AG04450 (cell line): ENCODE measurements at regions not wholly inside any gene's neighbourhood (a gene's known extent, or its start where the extent isn't known, plus 50 kb on each side); places are given as distances from the start of the nearest gene placed in this dataset.

Source experiments
- CTCF ChIA-PET: fragments of 300-600, 350-600 bp; formaldehyde crosslinking; extraction: SDS; loops from one replicate; lab custom pipeline; 2022; ENCODE audit warnings: antibody characterized with exemption, inconsistent platforms; lab: Charles Lee
- POLR2A ChIA-PET: fragments of 350-600 bp; formaldehyde crosslinking; extraction: SDS; loops from one replicate; lab custom pipeline; 2021; ENCODE audit warnings: antibody characterized with exemption, inconsistent platforms; lab: Yijun Ruan, JAX
- DNase-seq: peaks from one replicate; pipeline ENCODE4 v3.0.0-alpha.2; 2011; ENCODE audit warnings: low read depth, low spot score
- H3K27ac ChIP-seq: one replicate; pipeline ENCODE4 v1.5.1; 2012; ENCODE audit warnings: low read depth, low read length, control low read depth
- H3K27me3 ChIP-seq: one replicate; pipeline ENCODE4 v1.6.0; 2012; ENCODE audit warnings: low read length; ENCODE audit not compliant: control insufficient read depth, insufficient read depth
- H3K4me3 ChIP-seq: 2 replicates; pipeline ENCODE4 v1.5.1; 2011; ENCODE audit warnings: mild to moderate bottlenecking, low read depth, low read length, control low read depth
- H3K9me3 ChIP-seq: 2 replicates; pipeline ENCODE4 v1.5.1; 2012; ENCODE audit warnings: low read length; ENCODE audit not compliant: control insufficient read depth, insufficient read depth
- TF ChIP-seq, protein P1 (sequence below): IDR thresholded peaks from 2 replicates; pipeline ENCODE4 v1.5.1; 2011; ENCODE audit warnings: low read depth, low read length, control low read depth, inconsistent platforms

DNA sequence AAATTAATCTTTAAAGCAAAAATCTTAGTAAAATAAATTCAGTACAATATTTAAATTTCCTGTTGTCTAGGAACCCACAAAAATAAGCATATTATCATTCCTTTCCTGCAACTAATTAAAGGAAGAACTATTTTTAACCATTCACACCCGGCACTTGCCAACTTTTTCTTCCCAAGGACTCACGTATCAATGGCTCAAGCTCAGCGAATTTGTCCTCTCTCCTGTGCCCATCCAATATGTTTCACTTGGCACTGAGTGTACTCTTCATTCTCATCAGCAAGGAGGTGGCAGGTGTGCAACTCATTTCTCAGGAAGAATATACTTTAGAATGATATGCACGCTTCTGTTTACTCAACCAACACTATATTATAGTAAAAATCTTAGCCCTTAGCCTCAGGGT lies 419.4 kb downstream of the C6orf118 start:
- no peak overlapping the region for H3K4me3 ChIP-seq
- TF ChIP-seq, protein P1, sequence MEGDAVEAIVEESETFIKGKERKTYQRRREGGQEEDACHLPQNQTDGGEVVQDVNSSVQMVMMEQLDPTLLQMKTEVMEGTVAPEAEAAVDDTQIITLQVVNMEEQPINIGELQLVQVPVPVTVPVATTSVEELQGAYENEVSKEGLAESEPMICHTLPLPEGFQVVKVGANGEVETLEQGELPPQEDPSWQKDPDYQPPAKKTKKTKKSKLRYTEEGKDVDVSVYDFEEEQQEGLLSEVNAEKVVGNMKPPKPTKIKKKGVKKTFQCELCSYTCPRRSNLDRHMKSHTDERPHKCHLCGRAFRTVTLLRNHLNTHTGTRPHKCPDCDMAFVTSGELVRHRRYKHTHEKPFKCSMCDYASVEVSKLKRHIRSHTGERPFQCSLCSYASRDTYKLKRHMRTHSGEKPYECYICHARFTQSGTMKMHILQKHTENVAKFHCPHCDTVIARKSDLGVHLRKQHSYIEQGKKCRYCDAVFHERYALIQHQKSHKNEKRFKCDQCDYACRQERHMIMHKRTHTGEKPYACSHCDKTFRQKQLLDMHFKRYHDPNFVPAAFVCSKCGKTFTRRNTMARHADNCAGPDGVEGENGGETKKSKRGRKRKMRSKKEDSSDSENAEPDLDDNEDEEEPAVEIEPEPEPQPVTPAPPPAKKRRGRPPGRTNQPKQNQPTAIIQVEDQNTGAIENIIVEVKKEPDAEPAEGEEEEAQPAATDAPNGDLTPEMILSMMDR = no peak
- no peak for DNase-seq
- H3K27me3 ChIP-seq = no peaks in the 10 kb centered on the region
- ChIA-PET POLR2A (no interaction called here), CTCF (no interaction called here)
- no peak overlapping the region for H3K27ac ChIP-seq
- H3K9me3 ChIP-seq = peaks cover 5% of the 10 kb centered on the region; the same call in 1 of the 2 replicates

DNA sequence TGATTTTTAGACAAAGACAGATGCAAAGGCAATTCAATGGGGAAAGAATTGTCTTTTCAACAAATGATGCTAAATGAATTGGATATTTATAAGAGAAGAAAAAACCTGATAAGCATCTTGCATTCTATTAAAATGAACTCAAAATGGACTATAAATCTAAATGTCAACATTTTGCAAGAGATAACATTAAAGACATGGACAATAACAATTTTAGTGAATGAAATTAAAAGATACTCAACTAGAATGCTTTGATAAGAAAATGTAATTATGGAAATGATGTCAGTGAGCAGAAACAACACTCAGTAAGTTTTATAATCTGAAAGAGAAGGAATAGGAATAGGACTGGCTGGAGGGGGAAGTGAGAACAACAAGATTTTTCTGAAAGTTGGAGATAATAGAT lies 421.7 kb downstream of the C6orf118 start:
- CTCF ChIA-PET = no interaction called here
- Histone ChIP-seq H3K27ac (no peak overlapping the region), H3K27me3 (no peaks in the 10 kb centered on the region), H3K9me3 (peaks cover 7% of the 10 kb centered on the region; the same call in 1 of the 2 replicates), H3K4me3 (no peak overlapping the region)
- POLR2A ChIA-PET = no interaction called here
- no peak for DNase-seq
- TF ChIP-seq, protein P1 = no peak

DNA sequence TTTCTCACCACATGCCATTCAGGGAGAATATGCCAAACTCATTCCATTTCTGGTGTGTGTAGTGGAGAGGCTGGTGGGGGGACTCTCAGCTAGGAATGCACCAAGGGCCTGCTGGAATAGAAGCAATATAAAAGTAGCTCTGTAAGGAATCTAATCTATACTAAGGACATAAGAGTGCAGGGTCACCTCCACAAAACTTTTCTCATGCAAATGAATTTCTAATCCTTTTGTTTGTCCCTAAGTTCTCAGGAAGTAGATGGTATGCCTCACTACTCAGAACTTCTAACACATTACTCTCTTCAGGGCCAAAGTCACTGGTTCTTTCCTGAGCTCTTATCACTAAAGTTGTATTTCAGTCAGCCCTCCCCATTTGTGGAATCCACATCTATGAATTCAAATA lies 427.2 kb downstream of the C6orf118 start:
- DNase-seq = no peak
- Histone ChIP-seq H3K27ac (no peak overlapping the region), H3K9me3 (peaks cover 13% of the 10 kb centered on the region; the same call in 1 of the 2 replicates), H3K27me3 (no peaks in the 10 kb centered on the region), H3K4me3 (no peak overlapping the region)
- CTCF ChIA-PET = no interaction called here
- POLR2A ChIA-PET = no interaction called here
- TF ChIP-seq, protein P1 = no peak

DNA sequence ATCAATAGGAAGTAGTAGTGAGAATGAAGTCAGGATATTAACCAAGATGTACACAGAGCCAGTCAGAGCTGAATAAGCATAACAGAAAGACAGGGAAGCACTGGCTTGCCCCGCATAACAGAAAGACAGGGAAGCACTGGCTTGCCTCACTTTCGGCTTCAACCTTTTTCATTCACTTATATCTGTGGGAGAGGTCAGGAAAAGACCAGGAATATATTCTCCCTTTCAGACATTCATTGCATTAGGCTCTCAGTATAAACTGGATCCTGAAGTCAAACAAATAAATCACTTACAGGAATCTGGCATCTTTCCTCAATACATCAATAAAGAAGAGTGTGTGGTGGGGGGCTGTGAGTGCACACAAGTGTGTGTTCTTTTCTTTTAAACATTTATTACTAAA lies 437.6 kb downstream of the C6orf118 start:
- DNase-seq = no peak
- POLR2A ChIA-PET = no interaction called here
- no peak overlapping the region for H3K27ac ChIP-seq
- no peaks in the 10 kb centered on the region for H3K27me3 ChIP-seq
- H3K4me3 ChIP-seq = no peak overlapping the region
- CTCF ChIA-PET = no interaction called here
- H3K9me3 ChIP-seq = peaks cover 17% of the 10 kb centered on the region; the same call in 1 of the 2 replicates
- TF ChIP-seq, protein P1 = no peak

DNA sequence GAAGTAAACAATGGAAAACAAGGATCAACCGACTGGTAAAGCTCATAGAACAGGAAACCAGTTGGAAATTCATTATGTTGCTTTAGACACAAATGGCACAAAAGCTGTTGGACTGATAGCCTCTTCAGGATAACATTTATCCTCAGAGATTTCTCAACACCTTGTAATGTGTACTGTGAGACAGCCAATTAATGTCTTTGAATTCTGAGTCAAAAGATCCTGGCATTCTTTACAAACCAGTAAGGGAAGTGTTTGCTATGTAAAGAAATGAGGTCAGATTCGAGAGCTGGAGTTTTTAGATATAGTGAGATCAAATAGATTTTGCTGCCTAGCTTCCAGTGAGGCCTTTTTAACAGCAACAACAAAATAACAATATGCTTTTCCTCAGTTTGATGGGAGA lies 439.2 kb downstream of the C6orf118 start:
- TF ChIP-seq, protein P1 = no peak
- ChIA-PET POLR2A (no interaction called here), CTCF (no interaction called here)
- Histone ChIP-seq H3K27ac (no peak overlapping the region), H3K27me3 (no peaks in the 10 kb centered on the region), H3K4me3 (no peak overlapping the region), H3K9me3 (peaks cover 11% of the 10 kb centered on the region; the same call in 1 of the 2 replicates)
- no peak for DNase-seq
